HG03460 (cell line): ENCODE measurements at regions not wholly inside any gene's neighbourhood (a gene's known extent, or its start where the extent isn't known, plus 50 kb on each side); places are given as distances from the start of the nearest gene placed in this dataset.

Source experiments
- ATAC-seq: cut with Tn5 transposase; IDR thresholded peaks from one replicate; pipeline ENCODE4 v1.9.1; 2021; ENCODE audit not compliant: unreplicated experiment

DNA sequence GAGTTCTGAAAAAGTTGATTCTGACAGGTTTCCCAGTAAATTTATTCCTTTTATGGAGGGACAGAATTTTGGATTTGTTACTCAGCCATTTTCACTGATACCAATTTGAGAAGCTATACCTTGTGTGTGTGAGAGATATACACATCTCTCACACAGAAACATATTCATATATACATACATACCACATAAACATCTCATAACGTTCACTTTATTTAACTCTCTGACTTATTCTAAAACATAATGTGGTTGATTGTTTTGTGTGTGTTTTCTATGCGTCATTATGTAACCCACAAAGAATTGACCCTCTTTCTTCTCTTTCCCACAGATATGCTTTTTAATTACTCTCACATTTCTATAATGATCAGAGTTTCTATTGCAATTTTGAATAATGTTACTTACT, 570.8 kb upstream of the TLE4 start:
- no peak for ATAC-seq

DNA sequence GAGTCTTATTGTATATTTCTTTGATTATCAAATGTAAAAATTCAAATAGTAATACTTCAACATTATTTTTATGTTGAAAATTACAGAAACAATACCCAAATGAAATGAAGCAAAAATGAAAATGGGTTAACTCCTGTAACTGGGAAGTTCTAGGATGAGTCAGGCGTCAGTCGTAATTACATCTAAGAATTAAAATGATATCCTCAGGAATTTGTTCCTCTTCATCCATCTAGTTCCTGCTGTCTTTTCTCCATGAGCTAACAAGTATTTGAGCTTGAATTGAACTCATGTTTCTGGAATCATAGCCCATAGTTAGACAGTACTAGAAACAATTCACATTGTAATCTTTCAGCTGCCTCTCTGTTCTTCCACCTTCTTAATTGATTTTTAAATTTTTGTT, 568.3 kb upstream of the TLE4 start:
- no peak for ATAC-seq

DNA sequence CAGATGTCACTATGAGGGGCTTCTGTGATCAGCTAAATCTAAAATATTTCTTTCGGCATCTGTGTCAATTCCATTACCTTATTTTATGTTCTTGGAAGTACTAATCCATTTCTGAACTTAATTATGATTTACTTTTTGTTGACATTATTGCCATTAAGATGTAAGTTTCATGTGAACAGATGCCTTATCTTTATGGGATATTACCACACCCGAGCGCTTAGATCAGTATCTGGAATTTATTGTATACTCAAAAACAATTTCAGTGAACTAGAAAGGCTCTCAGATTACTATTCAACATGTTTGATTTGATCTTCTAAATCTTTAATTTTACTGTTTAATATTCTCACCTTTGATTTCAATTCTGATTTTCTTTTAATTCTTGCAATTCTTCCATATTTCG, 567.7 kb upstream of the TLE4 start:
- ATAC-seq, result no peak

DNA sequence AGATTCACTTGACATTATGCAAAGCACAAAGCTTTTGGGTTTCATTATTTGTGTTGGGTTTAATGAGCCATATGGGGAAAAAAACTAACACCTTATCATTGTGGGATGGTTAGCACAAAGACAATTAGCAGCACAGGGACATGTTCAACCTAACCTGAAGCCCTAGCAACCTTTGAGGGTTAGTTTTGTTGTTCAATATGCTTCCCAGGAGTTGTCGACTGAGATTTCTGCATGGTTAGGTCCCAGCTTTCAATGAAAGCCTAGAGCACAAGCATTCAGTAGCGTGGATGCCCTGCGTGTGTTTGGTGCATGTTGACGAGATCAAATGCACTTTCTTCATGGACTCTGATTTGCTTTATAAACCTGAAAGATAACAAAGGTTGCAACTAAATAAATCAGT, 565.2 kb upstream of the TLE4 start:
- ATAC-seq, result no peak

DNA sequence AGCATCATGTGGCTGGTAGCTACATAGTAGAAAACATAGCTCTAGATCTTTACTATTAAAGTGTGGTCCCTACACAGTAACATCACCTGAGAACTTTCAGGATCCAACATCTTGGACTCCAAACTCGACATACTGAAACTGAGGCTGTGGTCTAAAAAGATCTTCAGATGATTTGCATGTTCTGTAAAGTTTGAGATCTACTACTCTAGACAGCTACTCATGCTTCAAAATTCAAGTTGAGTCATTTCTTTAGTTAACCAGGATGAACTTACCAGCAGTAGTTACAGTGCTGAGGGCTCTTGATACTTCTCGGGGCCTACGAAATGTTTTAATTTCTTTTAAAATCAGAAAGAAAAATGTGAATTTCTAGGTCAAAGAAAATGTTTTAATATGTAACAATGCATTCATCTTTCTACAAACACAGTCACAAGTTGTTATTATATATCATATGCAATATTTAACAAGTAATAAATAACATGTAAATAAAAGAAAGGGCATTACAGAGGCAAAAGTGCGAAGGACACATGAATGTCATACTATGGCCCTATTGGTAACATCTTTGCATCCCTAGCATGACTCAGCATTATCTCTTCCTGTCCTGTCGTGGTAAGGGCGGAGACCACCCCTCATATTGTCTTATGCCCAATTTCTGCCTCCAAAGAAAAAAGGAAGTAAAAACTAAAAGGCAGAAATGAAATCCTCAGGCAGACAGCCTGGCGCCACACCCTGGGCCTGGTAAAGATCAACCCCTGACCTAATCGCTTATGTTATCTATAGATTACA, 563.9 kb upstream of the TLE4 start:
- peak; percentile 96 for ATAC-seq

DNA sequence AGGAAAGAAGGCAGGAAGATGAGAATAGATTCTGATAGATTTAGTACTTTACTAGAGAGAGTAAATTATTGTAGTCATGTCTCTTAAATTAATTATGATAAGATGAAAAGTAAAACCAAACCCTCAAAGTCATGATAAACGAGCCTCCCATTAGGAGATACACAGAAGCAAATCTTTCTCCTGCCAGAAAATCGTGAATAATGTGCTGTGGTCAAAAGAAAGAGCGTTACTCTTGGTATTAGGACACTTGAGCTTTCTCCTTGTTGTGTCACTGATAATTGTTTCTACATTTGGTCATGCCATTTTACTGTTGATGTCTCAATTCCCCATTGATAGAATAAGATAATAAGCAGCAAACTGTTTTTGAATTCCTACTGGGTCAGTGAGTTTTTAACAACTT, 562.8 kb upstream of the TLE4 start:
- ATAC-seq, result no peak

DNA sequence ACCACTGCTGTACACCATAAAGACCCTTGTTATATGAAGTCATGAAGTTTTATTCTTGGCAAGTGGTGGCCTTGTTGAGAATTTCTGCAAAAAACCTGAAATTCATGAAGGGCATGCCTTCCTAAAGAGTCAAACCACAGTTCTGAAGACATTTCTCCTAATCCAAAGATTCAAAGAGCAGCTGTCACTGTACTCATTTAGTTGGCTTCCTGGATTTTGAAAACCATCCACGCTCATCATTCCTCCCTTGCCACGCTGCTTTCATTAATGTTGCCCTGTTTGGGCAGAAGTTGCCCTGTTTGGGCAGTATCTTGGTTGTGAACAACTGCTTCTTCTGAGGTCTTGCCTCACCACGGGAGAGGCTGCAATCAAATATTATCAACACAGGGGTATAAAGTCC, 560.3 kb upstream of the TLE4 start:
- ATAC-seq, result no peak

DNA sequence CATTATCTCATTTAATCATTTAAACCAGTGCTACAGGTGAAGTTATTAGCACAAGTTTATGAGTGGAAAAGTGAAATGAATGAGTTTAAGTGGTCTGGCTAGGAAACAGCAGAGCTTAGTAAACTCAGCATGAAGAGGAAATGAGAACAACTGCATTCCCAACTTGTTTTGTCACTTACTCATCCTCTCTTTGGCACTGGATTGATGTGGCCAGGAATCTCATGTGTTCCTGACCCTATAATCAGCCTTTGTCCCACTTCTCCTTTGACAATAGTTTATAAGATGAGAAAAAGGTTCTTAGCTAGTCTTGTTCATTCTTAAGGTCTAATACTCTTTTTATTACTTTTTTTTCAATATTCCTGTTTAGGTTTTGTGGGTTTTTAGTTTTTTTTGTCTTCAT, 559.2 kb upstream of the TLE4 start:
- no peak for ATAC-seq

DNA sequence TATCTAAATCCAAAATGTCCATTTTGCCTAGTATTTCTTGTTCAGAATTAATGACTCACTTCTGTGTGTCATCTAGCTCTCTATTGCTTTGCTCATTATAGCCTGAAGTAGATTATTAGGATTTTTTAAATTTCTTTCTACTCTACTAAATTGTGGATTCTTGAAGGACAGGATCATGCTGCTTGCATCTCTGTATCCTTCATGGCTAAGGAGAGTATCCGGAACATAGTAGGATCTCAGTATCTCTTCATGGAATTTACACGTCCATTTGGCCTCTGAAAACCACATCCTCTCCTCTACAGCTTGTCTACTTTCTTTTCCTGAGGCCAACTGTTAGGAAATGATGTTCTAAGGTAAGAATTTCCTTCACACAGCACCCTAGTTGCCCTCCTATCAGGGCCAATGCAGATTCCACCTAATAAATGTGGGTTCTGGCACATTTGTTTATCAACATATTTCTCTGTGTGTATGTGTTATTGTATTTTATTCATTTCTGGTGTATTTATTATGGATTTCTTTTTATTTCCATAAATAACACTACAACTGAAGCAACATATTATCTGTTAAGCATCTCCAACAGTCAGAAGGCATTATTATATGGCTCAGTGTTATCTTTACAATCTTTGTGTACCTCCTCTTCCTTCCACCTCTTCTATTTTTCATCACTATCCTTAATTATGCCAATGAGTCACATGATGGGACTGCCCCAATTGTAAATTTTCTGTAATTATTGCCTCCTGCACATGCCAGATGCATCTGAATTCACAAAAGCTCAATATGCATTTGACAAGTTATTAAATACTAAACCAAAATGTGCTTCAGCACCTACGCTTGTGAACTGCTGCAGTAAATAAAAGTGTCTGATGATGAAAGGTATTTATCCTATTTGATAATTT, 557.8 kb upstream of the TLE4 start:
- no peak for ATAC-seq

DNA sequence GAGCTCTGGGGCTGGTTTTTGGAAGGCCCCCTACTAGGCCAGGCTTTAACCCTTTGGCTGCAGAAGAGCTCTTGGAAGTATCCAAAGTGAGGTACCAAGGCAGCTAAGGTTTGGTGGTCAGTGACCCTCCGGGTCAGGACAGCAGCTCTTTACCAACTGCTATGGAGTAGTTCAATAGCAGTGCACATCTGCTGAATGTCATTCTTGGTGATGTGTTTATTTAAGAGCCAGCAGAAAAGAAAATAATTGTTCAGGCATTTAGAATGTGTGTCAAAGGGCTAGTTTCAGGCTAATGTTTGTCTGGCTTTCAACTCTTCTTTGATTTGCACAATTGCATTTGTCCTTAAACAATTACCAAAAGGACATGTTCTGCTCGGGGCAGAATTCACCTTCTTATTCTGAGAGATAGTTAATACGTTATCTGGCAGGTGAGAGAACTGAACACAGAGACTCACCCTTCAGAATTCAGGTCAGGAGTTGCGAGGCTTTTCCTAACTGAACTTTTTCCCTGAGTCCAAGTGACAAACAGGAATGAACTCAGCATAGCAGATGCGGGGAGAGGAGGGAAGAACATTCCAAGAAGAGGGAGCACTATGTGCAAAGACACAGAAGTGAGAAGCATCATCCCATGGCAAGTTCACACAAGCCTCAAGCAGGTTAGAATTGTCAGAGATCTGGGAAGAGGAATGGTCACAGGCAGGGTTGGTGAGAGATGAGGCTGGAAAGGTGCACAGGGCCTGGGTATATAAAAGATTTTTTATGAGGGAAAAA, 556.7 kb upstream of the TLE4 start:
- ATAC-seq, result no peak

DNA sequence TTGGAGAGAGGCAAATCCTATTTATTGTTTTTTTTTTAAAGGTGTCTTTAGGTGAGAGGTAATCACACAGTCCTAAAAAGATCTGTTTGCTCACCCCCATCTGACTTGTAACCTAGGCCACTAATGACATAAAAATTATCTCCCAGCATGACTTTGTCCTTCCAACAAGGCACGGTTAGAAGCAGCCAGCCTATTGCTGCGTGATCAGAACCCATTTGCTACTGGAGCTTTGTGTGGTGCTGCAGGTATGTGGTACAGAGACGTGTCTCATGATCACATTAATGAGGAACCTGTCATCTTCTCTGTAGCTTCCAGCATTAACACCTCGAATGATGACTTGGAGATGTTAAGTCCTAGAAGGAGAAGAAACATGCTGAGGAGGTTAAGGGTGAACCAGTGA, 555.8 kb upstream of the TLE4 start:
- no peak for ATAC-seq

DNA sequence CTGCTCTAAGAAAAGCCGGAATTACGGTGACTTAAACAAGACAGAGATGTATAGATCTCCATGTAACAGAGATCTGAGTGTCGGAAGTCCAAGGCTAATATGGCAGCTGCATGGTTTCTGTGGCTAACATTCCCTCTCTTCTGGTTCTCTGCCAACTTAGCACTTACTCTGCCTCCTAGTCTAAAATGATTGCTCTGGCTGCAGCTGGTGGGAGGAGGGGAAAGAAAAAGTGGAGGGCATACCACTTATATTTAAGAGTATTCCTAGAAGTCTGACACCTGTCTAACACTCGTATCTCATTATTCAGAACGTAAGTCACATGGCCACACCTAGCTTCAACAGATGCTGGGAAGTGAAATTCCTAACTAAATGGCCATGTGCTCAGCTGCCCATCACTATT, 551.5 kb upstream of the TLE4 start:
- no peak for ATAC-seq

DNA sequence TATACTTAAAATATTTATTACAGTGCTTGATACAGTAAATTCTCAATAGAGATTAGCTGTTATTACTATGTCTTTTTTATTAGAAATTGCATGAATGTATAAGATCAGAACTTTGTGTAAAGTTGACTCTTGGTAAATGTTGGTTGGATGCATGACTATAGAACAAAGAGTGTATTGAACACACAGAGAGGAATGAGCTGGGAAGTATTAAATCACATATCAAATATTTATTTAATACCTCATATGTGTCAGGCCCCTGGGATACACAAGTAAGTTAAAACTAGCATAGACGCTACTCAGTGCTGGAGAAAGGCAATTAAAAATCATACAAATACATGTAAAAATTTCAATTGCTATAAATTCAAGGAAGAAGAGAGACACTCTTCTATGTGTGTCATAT, 550.7 kb upstream of the TLE4 start:
- no peak for ATAC-seq

DNA sequence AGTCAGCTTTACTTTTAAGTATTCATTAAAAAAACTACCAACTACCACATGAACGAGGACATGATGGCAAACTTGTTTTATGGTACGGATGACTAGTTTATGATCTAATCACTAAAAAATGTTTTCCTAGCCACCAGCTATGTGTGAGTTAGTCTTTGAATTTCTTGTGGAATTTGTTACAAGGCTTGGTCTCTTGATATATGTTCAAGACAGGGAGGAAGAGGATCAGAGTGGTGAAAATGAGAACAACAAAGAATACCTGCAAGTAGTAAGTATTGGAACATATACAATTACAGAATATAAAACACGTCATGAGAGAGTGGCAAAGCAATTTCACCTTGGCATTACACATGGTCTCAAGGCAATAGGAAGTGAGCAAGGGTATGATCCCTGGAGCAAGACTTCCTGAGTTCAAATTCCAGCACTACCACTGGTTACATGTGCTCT, 548.6 kb upstream of the TLE4 start:
- no peak for ATAC-seq

DNA sequence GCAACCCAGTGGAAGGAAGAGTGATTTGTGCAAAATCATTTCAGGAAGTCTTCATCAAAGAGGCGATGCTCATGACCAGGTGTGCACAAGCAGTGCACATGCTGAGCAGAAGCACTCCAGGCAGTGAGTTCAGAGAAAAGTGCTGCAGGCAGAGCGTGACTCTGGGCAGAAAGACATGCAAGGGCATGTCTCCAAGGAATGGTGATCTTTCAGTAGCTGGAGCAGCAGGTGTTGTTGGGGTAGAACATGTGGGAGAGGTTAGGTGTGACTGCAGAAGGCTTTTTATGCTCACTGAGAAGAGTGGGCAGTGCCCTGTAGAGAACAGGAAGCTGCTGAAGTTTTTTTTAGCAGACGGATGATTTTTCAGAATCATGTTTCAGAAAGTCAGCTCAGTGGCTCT, 545.4 kb upstream of the TLE4 start:
- peak; percentile 71 for ATAC-seq

DNA sequence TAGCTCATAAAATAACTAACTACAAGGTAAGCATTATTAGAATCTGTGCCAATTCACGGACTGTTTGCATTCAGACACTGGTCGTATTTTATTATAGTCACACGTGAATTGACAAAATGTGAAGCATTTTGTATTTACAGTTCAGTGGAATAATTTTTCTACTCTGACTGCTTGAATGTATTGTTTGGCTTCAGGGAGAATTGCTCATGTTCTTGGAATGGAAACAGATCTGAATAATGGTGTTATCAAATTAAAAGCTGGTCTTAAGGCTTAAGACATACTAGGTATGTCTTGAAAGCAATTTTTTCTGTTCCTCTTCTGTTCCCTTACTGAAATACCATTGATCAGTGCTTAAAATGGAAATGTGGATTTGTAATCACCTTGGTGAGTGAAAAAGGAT, 543.7 kb upstream of the TLE4 start:
- ATAC-seq, result no peak

DNA sequence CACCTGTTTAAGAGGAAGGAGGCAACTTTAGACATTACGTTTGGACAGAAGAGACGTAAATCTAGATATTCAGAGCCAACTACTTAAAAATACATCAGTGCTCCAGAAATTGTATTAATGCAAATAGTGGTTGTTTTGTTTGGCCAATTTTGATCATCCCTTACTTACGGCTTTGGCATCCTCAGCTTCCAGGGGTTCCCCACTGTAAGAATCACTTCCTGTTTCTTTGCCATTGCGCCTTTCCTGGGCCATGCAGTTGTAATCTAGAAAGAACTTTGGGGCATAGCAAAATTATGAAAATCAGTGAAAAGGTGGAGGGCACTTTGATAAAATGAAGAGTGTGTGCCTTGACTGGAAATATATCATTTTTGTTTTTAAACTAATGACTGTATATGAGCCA, 537.2 kb upstream of the TLE4 start:
- ATAC-seq, result no peak

DNA sequence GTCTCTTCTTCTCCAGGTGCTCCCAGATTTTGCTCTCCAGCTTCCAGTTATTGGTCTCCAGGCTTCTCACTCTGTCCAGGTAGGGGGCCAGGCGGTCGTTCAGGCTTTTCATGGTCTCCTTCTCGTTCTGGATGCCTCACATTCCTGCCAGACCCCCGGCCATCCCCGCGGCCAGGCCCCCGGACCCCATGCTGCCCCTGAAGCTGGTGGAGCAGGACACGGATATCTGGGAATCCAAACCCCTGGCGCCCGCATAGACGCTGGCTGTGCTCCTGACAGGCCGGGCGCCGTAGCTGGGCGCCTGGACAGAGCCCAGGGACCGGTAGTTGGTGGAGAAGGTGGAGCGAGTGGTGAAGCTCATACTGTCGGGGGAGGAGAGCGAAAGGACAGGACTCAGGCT, 534.4 kb upstream of the TLE4 start:
- ATAC-seq, result no peak

DNA sequence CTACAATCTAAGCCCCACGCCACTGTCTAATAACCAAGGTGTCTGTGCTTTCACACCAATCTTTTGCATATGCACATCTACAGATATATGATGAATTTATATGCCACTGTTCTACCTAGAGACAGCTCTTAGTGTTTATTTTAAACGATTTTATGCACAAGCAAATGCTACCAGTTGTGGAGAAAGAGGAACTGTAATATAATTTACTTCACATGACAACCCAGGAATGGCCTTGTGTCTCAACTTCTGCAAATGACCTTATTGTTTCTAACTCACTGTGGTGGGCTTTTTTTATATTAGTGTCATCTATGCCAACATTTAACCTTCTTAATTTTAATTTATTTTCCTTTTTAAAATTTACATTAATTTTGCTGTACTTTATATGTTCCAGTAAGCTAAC, 531.1 kb upstream of the TLE4 start:
- ATAC-seq, result no peak

DNA sequence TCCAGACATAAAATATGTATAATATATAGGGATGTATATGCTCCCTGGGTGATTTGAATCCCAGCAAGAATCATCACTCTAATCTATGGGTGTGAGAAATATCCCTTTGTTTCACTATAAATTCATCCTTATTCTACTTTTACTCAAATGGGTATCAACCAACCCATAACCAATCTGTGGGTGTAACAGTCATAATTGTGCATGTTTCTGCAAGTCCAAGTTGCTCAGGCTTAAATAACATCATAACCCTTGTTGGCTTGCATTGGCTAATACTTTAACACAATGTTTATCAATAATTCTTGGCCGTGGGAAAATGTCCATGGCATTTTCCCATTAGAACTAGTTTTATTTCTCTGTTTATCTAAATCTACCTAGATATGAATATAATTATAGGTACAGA, 530.5 kb upstream of the TLE4 start:
- ATAC-seq, result no peak

DNA sequence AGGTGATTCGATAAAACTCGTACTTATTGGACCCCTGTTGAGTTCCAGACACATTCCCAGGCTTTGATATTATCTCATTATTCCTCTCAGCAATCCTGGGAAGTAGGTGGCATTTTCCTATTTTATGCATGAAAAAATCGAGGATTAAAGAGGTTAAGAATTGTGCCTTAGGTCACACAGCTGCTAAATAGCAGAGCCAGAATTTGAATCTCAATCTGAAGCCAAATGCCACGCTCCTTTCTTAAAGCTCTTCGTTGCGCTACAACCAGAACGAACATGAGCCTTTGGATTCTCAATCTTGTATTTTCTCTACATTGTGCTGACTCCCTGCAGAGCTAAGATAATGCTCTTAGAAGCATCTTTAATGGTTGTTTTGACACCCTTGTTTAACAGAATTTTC, 527.8 kb upstream of the TLE4 start:
- no peak for ATAC-seq

DNA sequence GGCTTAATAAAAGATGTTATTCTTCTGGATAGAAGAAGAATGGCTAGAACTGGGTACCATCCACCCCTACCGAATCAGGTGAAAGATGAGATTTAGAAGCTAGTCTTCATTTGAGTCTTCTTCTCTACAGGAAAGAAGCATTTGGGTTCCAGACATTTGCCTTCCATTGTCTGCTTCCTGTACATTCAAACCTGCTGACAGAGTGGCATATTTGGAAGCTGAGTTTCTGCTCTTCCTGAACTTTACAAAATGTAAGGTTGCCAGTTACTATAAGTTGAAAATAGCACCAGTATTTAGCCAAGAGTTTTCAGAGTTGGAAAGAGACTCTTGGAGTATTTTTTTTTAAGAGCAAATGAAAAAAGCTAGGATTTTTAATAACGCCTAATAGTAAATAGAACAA, 525.4 kb upstream of the TLE4 start:
- ATAC-seq, result no peak
